KG1 (cell line): ENCODE measurements at regions not wholly inside any gene's neighbourhood (a gene's known extent, or its start where the extent isn't known, plus 50 kb on each side); places are given as distances from the start of the nearest gene placed in this dataset.
"Not testable (repeated sequence)": the region's sequence is repeated elsewhere in the genome, so short reads cannot be mapped to it uniquely, and the experiment has no call there.

Experiments used
- DNase-seq: peaks from one replicate; lab custom pipeline; 2025; lab: John Stamatoyannopoulos, UW

GRCh38 chr15:30760633-30761032 lies 134.7 kb downstream of the ARHGAP11B start:
- DNase-seq: not testable (repeated sequence)

GRCh38 chr15:30761365-30761764 lies 135.4 kb downstream of the ARHGAP11B start:
- not testable (repeated sequence) for DNase-seq

GRCh38 chr15:30769390-30770124 lies 134.2 kb upstream of the FAN1 start:
- not testable (repeated sequence) for DNase-seq

GRCh38 chr15:30770759-30771158 lies 133.0 kb upstream of the FAN1 start:
- DNase-seq: no peak

GRCh38 chr15:30783019-30783418 lies 120.7 kb upstream of the FAN1 start:
- no peak for DNase-seq

GRCh38 chr15:30788595-30788994 lies 115.1 kb upstream of the FAN1 start:
- DNase-seq: no peak

- DNase-seq: no peak
Measured at GRCh38 chr15:30791239-30792175, 112.2 kb upstream of the FAN1 start.

- not testable (repeated sequence) for DNase-seq
Measured at GRCh38 chr15:30792843-30793242, 110.9 kb upstream of the FAN1 start.

- DNase-seq: no peak
Measured at GRCh38 chr15:30794388-30794787, 109.3 kb upstream of the FAN1 start.

GRCh38 chr15:30799565-30799964 lies 104.2 kb upstream of the FAN1 start:
- DNase-seq: not testable (repeated sequence)

GRCh38 chr15:30801140-30801895 lies 102.4 kb upstream of the FAN1 start:
- not testable (repeated sequence) for DNase-seq

GRCh38 chr15:30802001-30802400 lies 101.7 kb upstream of the FAN1 start:
- DNase-seq: not testable (repeated sequence)

- not testable (repeated sequence) for DNase-seq
Measured at GRCh38 chr15:30803703-30804102, 100.0 kb upstream of the FAN1 start.

- DNase-seq: no peak
Measured at GRCh38 chr15:30816430-30816829, 87.3 kb upstream of the FAN1 start.

GRCh38 chr15:30823068-30823813 lies 80.5 kb upstream of the FAN1 start:
- peak; percentile 66 for DNase-seq

GRCh38 chr15:30824518-30825195 lies 79.1 kb upstream of the FAN1 start:
- DNase-seq: no peak

- no peak for DNase-seq
Measured at GRCh38 chr15:30827625-30828303, 76.0 kb upstream of the FAN1 start.

GRCh38 chr15:30828304-30828639 lies 75.4 kb upstream of the FAN1 start:
- DNase-seq: not testable (repeated sequence)

- no peak for DNase-seq
Measured at GRCh38 chr15:30830961-30831360, 72.8 kb upstream of the FAN1 start.

- not testable (repeated sequence) for DNase-seq
Measured at GRCh38 chr15:30833379-30833778, 70.3 kb upstream of the FAN1 start.
